ENCODE measurements at regions not wholly inside any gene's neighbourhood (a gene's known extent, or its start where the extent isn't known, plus 50 kb on each side); places are given as distances from the start of the nearest gene placed in this dataset.

- Histone ChIP-seq H3K9me3 (no peaks in the 10 kb centered on the region), H3K4me1 (ENCODE audit: low read depth) (no peaks in the 10 kb centered on the region), H3K36me3 (ENCODE audit: low read depth) (no peaks in the 10 kb centered on the region), H3K4me3 (no peak overlapping the region)
- DNase-seq = no peak
- TF ChIP-seq CTCF (IDR thresholded peaks at IDR 0.05) = no peak
- intact Hi-C loops (cut with DNase I, micrococcal nuclease) = no loop called here
- no peak for ATAC-seq
Measured at GRCh38 chr14:26828741-26829140, 230.9 kb upstream of the NOVA1 start.

GRCh38 chr14:26833621-26834176 lies 235.9 kb upstream of the NOVA1 start:
- Histone ChIP-seq H3K4me1 (ENCODE audit: low read depth) (no peaks in the 10 kb centered on the region), H3K36me3 (ENCODE audit: low read depth) (no peaks in the 10 kb centered on the region), H3K9me3 (no peaks in the 10 kb centered on the region), H3K4me3 (no peak overlapping the region)
- no peak for TF ChIP-seq CTCF (IDR thresholded peaks at IDR 0.05)
- ATAC-seq (no peak), DNase-seq (no peak)
- intact Hi-C loops (cut with DNase I, micrococcal nuclease) = no loop called here

DNA sequence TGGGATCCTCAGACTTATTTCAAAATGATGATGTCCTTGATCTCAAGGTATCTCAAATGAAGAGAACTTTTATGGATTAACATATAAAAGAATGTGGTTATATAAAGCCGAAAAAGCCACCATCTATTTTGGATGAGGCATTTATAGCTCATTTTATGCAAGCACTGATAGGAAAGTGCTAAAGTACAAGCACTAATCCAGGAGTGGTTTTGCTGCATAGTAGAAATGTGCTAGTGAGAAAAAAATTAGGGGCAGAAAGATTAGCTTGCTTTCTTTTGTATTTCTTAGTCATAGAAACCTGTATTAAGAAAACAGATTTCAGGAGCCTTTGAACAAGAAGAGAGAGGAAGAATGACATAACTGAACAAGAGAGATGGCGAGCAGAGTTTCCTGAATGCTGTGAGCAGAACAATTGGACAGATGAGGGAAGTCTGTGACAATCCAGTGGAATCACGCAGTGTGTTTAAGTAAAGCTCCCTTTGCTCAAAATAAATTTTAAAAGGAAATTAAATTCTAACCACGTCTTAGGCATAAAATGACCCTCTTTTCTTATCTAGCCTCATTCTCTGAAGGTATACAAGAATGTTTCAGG lies 238.2 kb upstream of the NOVA1 start:
- ATAC-seq (peak; percentile 56), DNase-seq (no peak)
- no peak for TF ChIP-seq CTCF (IDR thresholded peaks at IDR 0.05)
- H3K36me3 ChIP-seq (ENCODE audit: low read depth) = no peaks in the 10 kb centered on the region
- H3K4me3 ChIP-seq = no peak overlapping the region
- intact Hi-C loops (cut with DNase I, micrococcal nuclease) = no loop called here
- no peaks in the 10 kb centered on the region for H3K9me3 ChIP-seq
- peaks cover 1% of the 10 kb centered on the region for H3K4me1 ChIP-seq (ENCODE audit: low read depth)

- intact Hi-C loops (cut with DNase I, micrococcal nuclease) = no loop called here
Measured at GRCh38 chr14:26839481-26839880, 241.6 kb upstream of the NOVA1 start.

DNA sequence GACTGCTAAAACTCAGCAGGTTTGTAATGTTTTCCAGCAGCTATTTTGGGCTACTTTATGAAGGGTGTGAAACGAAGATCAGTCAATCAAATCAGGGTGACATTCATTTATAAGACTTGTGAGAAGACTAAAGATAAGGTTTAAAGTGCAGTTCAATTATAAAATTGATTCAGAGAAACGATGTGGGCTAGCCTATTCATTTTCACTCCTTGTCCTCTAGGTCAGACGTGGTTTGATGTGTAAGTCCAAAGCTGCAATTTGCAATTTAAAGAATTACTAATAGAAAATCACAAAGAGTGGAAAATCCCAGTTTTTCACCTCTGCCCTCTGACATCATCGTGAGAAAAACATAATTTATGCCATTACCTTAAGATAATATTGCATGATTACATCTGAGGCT lies 243.5 kb upstream of the NOVA1 start:
- intact Hi-C loops (cut with DNase I, micrococcal nuclease) = no loop called here
- H3K9me3 ChIP-seq = no peaks in the 10 kb centered on the region
- ATAC-seq (no peak), DNase-seq (no peak)
- no peak overlapping the region for H3K4me3 ChIP-seq
- H3K36me3 ChIP-seq (ENCODE audit: low read depth) = no peaks in the 10 kb centered on the region
- TF ChIP-seq CTCF (IDR thresholded peaks at IDR 0.05) = no peak
- peaks cover 11% of the 10 kb centered on the region for H3K4me1 ChIP-seq (ENCODE audit: low read depth)

More at GRCh38 chr14:26839481-26839880, 241.6 kb upstream of the NOVA1 start:
- no peak for DNase-seq
- ATAC-seq = no peak
- H3K4me1 ChIP-seq (ENCODE audit: low read depth) = peaks cover 11% of the 10 kb centered on the region
- no peaks in the 10 kb centered on the region for H3K9me3 ChIP-seq
- H3K36me3 ChIP-seq (ENCODE audit: low read depth) = no peaks in the 10 kb centered on the region
- no peak for TF ChIP-seq CTCF (IDR thresholded peaks at IDR 0.05)
- no peak overlapping the region for H3K4me3 ChIP-seq
